HEK293 (cell line): ENCODE measurements at regions not wholly inside any gene's neighbourhood (a gene's known extent, or its start where the extent isn't known, plus 50 kb on each side); places are given as distances from the start of the nearest gene placed in this dataset.

Experiments
- CTCF ChIP-seq: fragments of 450-650 bp; formaldehyde crosslinking; IDR thresholded peaks from 2 replicates; pipeline ENCODE4 v1.5.1; 2016; ENCODE audit warnings: missing biosample characterization, missing genetic modification characterization
- PRDM10 ChIP-seq: fragments of 450-650 bp; formaldehyde crosslinking; IDR thresholded peaks from 2 replicates; pipeline ENCODE4 v1.5.1; 2016; ENCODE audit warnings: missing biosample characterization, missing genetic modification characterization
- PRDM4 ChIP-seq: fragments of 450-650 bp; formaldehyde crosslinking; IDR thresholded peaks from 2 replicates; pipeline ENCODE4 v1.5.1; 2017; ENCODE audit warnings: missing biosample characterization, missing genetic modification characterization
- YY1 ChIP-seq: fragments of 450-650 bp; formaldehyde crosslinking; IDR thresholded peaks from 2 replicates; pipeline ENCODE4 v1.5.1; 2018; ENCODE audit warnings: missing biosample characterization, missing genetic modification characterization
- ZNF23 ChIP-seq: fragments of 450-650 bp; formaldehyde crosslinking; IDR thresholded peaks from 2 replicates; pipeline ENCODE4 v1.5.1; 2016; ENCODE audit warnings: missing biosample characterization, missing genetic modification characterization, borderline replicate concordance
- ZNF510 ChIP-seq: fragments of 450-650 bp; formaldehyde crosslinking; IDR thresholded peaks from 2 replicates; pipeline ENCODE4 v1.5.1; 2018; ENCODE audit warnings: mild to moderate bottlenecking, missing genetic modification characterization, missing biosample characterization; ENCODE audit not compliant: insufficient replicate concordance
- ZNF707 ChIP-seq: fragments of 450-650 bp; formaldehyde crosslinking; IDR thresholded peaks from 2 replicates; pipeline ENCODE4 v1.5.1; 2016; ENCODE audit warnings: missing biosample characterization, missing genetic modification characterization

- TF ChIP-seq YY1 (tag by site-specific recombination) = no peak
- TF ChIP-seq ZNF510 = no peak
- TF ChIP-seq CTCF (tag by site-specific recombination) = no peak
- TF ChIP-seq PRDM10 (tag by site-specific recombination) = no peak
- no peak for TF ChIP-seq ZNF23 (tag by site-specific recombination)
- TF ChIP-seq PRDM4 (tag by site-specific recombination) = no peak
- TF ChIP-seq ZNF707 = no peak
Measured at GRCh38 chr20:11808841-11809240, 108.9 kb upstream of the BTBD3 start.
